HCT116 (cell line): ENCODE measurements at regions not wholly inside any gene's neighbourhood (a gene's known extent, or its start where the extent isn't known, plus 50 kb on each side); places are given as distances from the start of the nearest gene placed in this dataset.

Experiments used
- ATAC-seq: fragments of 200-7000 bp; cut with Tn5 transposase; 2 replicates; pipeline ENCODE4 v1.9.1; 2020; ENCODE audit warnings: mild to moderate bottlenecking, moderate library complexity
- BruUV-seq: library from RNA; stranded (reverse); fragments of 400-500 nt; replicated peaks from 2 replicates; lab custom pipeline; 2021; lab: Mats Ljungman, UMichigan
- CTCF ChIA-PET: fragments of 300-600 bp; sonication (Branson Sonifier 250); formaldehyde crosslinking; loops from one replicate; lab custom pipeline; 2021; ENCODE audit warnings: antibody characterized with exemption; lab: Charles Lee
- POLR2A ChIA-PET: fragments of 300-600, 350-600 bp; sonication (Branson Sonifier 250); formaldehyde crosslinking; loops from one replicate; lab custom pipeline; 2021; ENCODE audit warnings: antibody characterized with exemption; lab: Charles Lee
- RAD21 ChIA-PET, 2 experiments: fragments of 300-600 bp; sonication (Branson Sonifier 250); formaldehyde crosslinking; loops; one replicate each; lab custom pipeline; 2023; ENCODE audit warnings: low total read pairs in 2 of 2; ENCODE audit not compliant: uncharacterized antibody in 2 of 2, unreplicated experiment in 2 of 2, low non-redundant PET in 1 of 2; lab: Charles Lee
- DNase-seq: peaks from one replicate; pipeline ENCODE4 v3.0.0-alpha.2; 2010; ENCODE audit warnings: low read depth, low spot score
- H2AFZ ChIP-seq: fragments of 200-600 bp; shearing (Covaris generic), sonication (generic); 2 replicates; pipeline ENCODE4 v1.6.1; 2017; ENCODE audit warnings: low read depth, mixed run types, mixed read lengths, antibody characterized with exemption, low read length; ENCODE audit not compliant: poor library complexity, severe bottlenecking
- H3K27ac ChIP-seq: 2 replicates; pipeline ENCODE4 v1.5.1; 2012; ENCODE audit warnings: low read depth, low read length
- H3K27me3 ChIP-seq: fragments of 200-600 bp; sonication (generic); 2 replicates; pipeline ENCODE4 v1.6.1; 2016; ENCODE audit warnings: mixed run types, low read length, mixed read lengths; ENCODE audit not compliant: insufficient read depth
- H3K36me3 ChIP-seq, 2 experiments: fragments of 200-500 bp in 1 of 2; fragments of 200-600 bp in 1 of 2; sonication (Bioruptor generic) in 1 of 2; sonication (generic) in 1 of 2; 2 replicates each; pipeline versions ENCODE4 v1.5.1 to v1.6.1; 2014 to 2016; ENCODE audit warnings: low read length in 2 of 2, inconsistent platforms in 1 of 2, mixed read lengths in 1 of 2, mixed run types in 1 of 2; ENCODE audit not compliant: insufficient read depth in 2 of 2, control insufficient read depth in 1 of 2
- H3K4me1 ChIP-seq, 2 experiments: fragments of 200-600 bp in 1 of 2; sonication (generic) in 1 of 2; 2 replicates each; pipeline versions ENCODE4 v1.5.1 to v1.6.1; 2012 to 2017; ENCODE audit warnings: low read length in 2 of 2, inconsistent platforms in 1 of 2, mild to moderate bottlenecking in 1 of 2, mixed read lengths in 1 of 2, mixed run types in 1 of 2, moderate library complexity in 1 of 2; ENCODE audit not compliant: insufficient read depth in 2 of 2, control insufficient read depth in 1 of 2
- H3K4me2 ChIP-seq: fragments of 200-600 bp; sonication (generic); 2 replicates; pipeline ENCODE4 v1.6.1; 2017; ENCODE audit warnings: mixed run types, low read length, mixed read lengths
- H3K4me3 ChIP-seq, 2 experiments: fragments of 200-600 bp in 1 of 2; sonication (generic) in 1 of 2; replicated peaks in 1 of 2; 2 replicates each; pipeline ENCODE4 v1.5.1; 2011 to 2016; ENCODE audit warnings: low read length in 2 of 2, control low read depth in 1 of 2, low read depth in 1 of 2, mild to moderate bottlenecking in 1 of 2, mixed read lengths in 1 of 2, mixed run types in 1 of 2
- H3K79me2 ChIP-seq: fragments of 200-600 bp; sonication (generic); 2 replicates; pipeline ENCODE4 v1.6.1; 2017; ENCODE audit warnings: mild to moderate bottlenecking, mixed run types, low read length, moderate library complexity, mixed read lengths; ENCODE audit not compliant: insufficient read depth
- H3K9ac ChIP-seq: fragments of 200-600 bp; sonication (generic); 2 replicates; pipeline ENCODE4 v1.6.1; 2016; ENCODE audit warnings: low read length, mixed read lengths
- H3K9me2 ChIP-seq: fragments of 200-600 bp; sonication (generic), shearing (Covaris generic); 2 replicates; pipeline ENCODE4 v1.6.1; 2017; ENCODE audit warnings: mixed run types, mild to moderate bottlenecking, moderate library complexity; ENCODE audit not compliant: insufficient read depth
- H3K9me3 ChIP-seq, 2 experiments: fragments of 200-500 bp in 1 of 2; fragments of 200-600 bp in 1 of 2; sonication (Bioruptor generic) in 1 of 2; sonication (generic) in 1 of 2; 2 replicates each; pipeline ENCODE4 v1.6.1; 2014 to 2017; ENCODE audit warnings: low read length in 2 of 2, mixed read lengths in 2 of 2, inconsistent platforms in 1 of 2, low read depth in 1 of 2, mild to moderate bottlenecking in 1 of 2, mixed run types in 1 of 2, moderate library complexity in 1 of 2; ENCODE audit not compliant: control insufficient read depth in 1 of 2, insufficient read depth in 1 of 2
- H4K20me1 ChIP-seq: fragments of 200-600 bp; sonication (generic), shearing (Covaris generic); 2 replicates; pipeline ENCODE4 v1.6.1; 2017; ENCODE audit warnings: mixed run types, mild to moderate bottlenecking, moderate library complexity; ENCODE audit not compliant: insufficient read depth
- ATF3 ChIP-seq: IDR thresholded peaks from 2 replicates; pipeline ENCODE4 v1.6.1; 2012
- CEBPB ChIP-seq: IDR thresholded peaks from 2 replicates; pipeline ENCODE4 v1.6.1; 2012; ENCODE audit warnings: low read depth
- EZH2 ChIP-seq: fragments of 200-600 bp; sonication (generic); IDR thresholded peaks from 2 replicates; pipeline ENCODE4 v1.6.1; 2017; ENCODE audit warnings: antibody characterized with exemption, mixed run types
- FOSL1 ChIP-seq: IDR thresholded peaks from 2 replicates; pipeline ENCODE4 v1.6.1; 2012; ENCODE audit warnings: low read depth
- RAD21 ChIP-seq: IDR thresholded peaks from 2 replicates; pipeline ENCODE4 v1.6.1; 2012; ENCODE audit warnings: low read depth, mild to moderate bottlenecking
- REST ChIP-seq: IDR thresholded peaks from 2 replicates; pipeline ENCODE4 v1.6.1; 2012; ENCODE audit warnings: low read depth
- SIN3A ChIP-seq: IDR thresholded peaks from 2 replicates; pipeline ENCODE4 v1.6.1; 2012; ENCODE audit warnings: low read depth
- SP1 ChIP-seq: IDR thresholded peaks from 2 replicates; pipeline ENCODE4 v1.6.1; 2012; ENCODE audit warnings: low read depth
- ZNF274 ChIP-seq: fragments of 200-500 bp; sonication (Bioruptor generic); IDR thresholded peaks from 2 replicates; pipeline ENCODE4 v1.6.1; 2014; ENCODE audit warnings: mild to moderate bottlenecking, low read depth, low read length, inconsistent platforms
- intact Hi-C: fragments of 100-400 bp; cut with micrococcal nuclease; formaldehyde crosslinking; loops from 2 replicates; pipeline ENCODE4 v1.10.0; 2022

GRCh38 chrX:101736651-101737050 is 77.0 kb upstream of the ARMCX2 start:
- DNase-seq = no peak
- no peaks in the 10 kb centered on the region for H3K9me2 ChIP-seq
- no TSS peak for BruUV-seq
- H3K9ac ChIP-seq = no peak overlapping the region
- H3K27ac ChIP-seq = no peak overlapping the region
- H2AFZ ChIP-seq = no peak overlapping the region
- H3K4me2 ChIP-seq = no peak overlapping the region
- no peak for TF ChIP-seq RAD21
- TF ChIP-seq SP1 = no peak
- TF ChIP-seq REST = no peak
- TF ChIP-seq FOSL1 = no peak
- no peak for TF ChIP-seq SIN3A
- TF ChIP-seq ATF3 = no peak
- TF ChIP-seq EZH2 = no peak
- ATAC-seq = no peak
- no peaks in the 10 kb centered on the region for H3K9me3 ChIP-seq
- H3K36me3 ChIP-seq = no peaks in the 10 kb centered on the region
- H3K27me3 ChIP-seq = no peaks in the 10 kb centered on the region
- no peak overlapping the region for H3K4me3 ChIP-seq
- H3K79me2 ChIP-seq = no peaks in the 10 kb centered on the region
- ChIA-PET CTCF (no interaction called here), POLR2A (no interaction called here), RAD21 (no interaction called here)
- no peaks in the 10 kb centered on the region for H4K20me1 ChIP-seq
- H3K4me1 ChIP-seq = no peaks in the 10 kb centered on the region
- intact Hi-C loops = no loop called here

GRCh38 chrX:101732870-101733269 is 73.2 kb upstream of the ARMCX2 start:
- no peaks in the 10 kb centered on the region for H4K20me1 ChIP-seq
- no peak overlapping the region for H2AFZ ChIP-seq

More at GRCh38 chrX:101732870-101733269, 73.2 kb upstream of the ARMCX2 start:
- Histone ChIP-seq H3K27ac (no peak overlapping the region), H3K4me2 (no peak overlapping the region), H3K27me3 (no peaks in the 10 kb centered on the region), H3K4me3 (no peak overlapping the region), H3K79me2 (no peaks in the 10 kb centered on the region), H3K9ac (no peak overlapping the region), H3K36me3 (no peaks in the 10 kb centered on the region), H3K9me2 (no peaks in the 10 kb centered on the region), H3K4me1 (no peaks in the 10 kb centered on the region), H3K9me3 (no peaks in the 10 kb centered on the region)
- TF ChIP-seq ZNF274 (no peak), CEBPB (no peak), EZH2 (no peak)
- intact Hi-C loops = no loop called here
- POLR2A ChIA-PET = no interaction called here
- DNase-seq (no peak), ATAC-seq (no peak)
- no TSS peak for BruUV-seq
- RAD21 ChIA-PET = no interaction called here
- CTCF ChIA-PET = no interaction called here
